Activated T-cell treated with anti-CD3 and anti-CD28 coated beads, Interleukin-2, amount 50 U/mL, for 1 hour (primary cell): ENCODE measurements at regions not wholly inside any gene's neighbourhood (a gene's known extent, or its start where the extent isn't known, plus 50 kb on each side); places are given as distances from the start of the nearest gene placed in this dataset.

ENCODE experiments used
- DNase-seq: peaks from one replicate; pipeline ENCODE4 v3.0.0-alpha.2; 2020

GRCh38 chr2:64704161-64704560 lies 50.4 kb upstream of the SERTAD2 start:
- no peak for DNase-seq

- DNase-seq = no peak
Observed at GRCh38 chr2:64704996-64705395, 51.3 kb upstream of the SERTAD2 start.

- no peak for DNase-seq
Observed at GRCh38 chr2:64707276-64707675, 53.6 kb upstream of the SERTAD2 start.

GRCh38 chr2:64708829-64709228 lies 55.1 kb upstream of the SERTAD2 start:
- DNase-seq = no peak

- no peak for DNase-seq
Observed at GRCh38 chr2:64711252-64711800, 57.6 kb upstream of the SERTAD2 start.

- no peak for DNase-seq
Observed at GRCh38 chr2:64713686-64714085, 60.0 kb upstream of the SERTAD2 start.

GRCh38 chr2:64716569-64716968 lies 62.9 kb upstream of the SERTAD2 start:
- no peak for DNase-seq

- no peak for DNase-seq
Observed at GRCh38 chr2:64718250-64718885, 64.7 kb upstream of the SERTAD2 start.

- DNase-seq = no peak
Observed at GRCh38 chr2:64720535-64721319, 67.0 kb upstream of the SERTAD2 start.

GRCh38 chr2:64721320-64721623 lies 67.6 kb upstream of the SERTAD2 start:
- DNase-seq = no peak

GRCh38 chr2:64722291-64723044 lies 68.8 kb upstream of the SERTAD2 start:
- DNase-seq = no peak

GRCh38 chr2:64727013-64727767 lies 73.5 kb upstream of the SERTAD2 start:
- no peak for DNase-seq

- no peak for DNase-seq
Observed at GRCh38 chr2:64727843-64728463, 74.2 kb upstream of the SERTAD2 start.

- DNase-seq = peak; percentile 52
Observed at GRCh38 chr2:64730551-64731262, 77.0 kb upstream of the SERTAD2 start.

GRCh38 chr2:64731263-64731643 lies 77.5 kb upstream of the SERTAD2 start:
- DNase-seq = no peak

GRCh38 chr2:64731746-64732145 lies 78.0 kb upstream of the SERTAD2 start:
- DNase-seq = no peak

- no peak for DNase-seq
Observed at GRCh38 chr2:64732146-64732545, 78.4 kb upstream of the SERTAD2 start.

GRCh38 chr2:64735504-64735903 lies 81.8 kb upstream of the SERTAD2 start:
- DNase-seq = no peak

GRCh38 chr2:64737547-64737946 lies 83.8 kb upstream of the SERTAD2 start:
- DNase-seq = no peak

GRCh38 chr2:64738026-64738425 lies 84.3 kb upstream of the SERTAD2 start:
- DNase-seq = no peak

- no peak for DNase-seq
Observed at GRCh38 chr2:64742678-64743077, 89.0 kb upstream of the SERTAD2 start.
